ENCODE measurements at regions not wholly inside any gene's neighbourhood (a gene's known extent, or its start where the extent isn't known, plus 50 kb on each side); places are given as distances from the start of the nearest gene placed in this dataset.

DNA sequence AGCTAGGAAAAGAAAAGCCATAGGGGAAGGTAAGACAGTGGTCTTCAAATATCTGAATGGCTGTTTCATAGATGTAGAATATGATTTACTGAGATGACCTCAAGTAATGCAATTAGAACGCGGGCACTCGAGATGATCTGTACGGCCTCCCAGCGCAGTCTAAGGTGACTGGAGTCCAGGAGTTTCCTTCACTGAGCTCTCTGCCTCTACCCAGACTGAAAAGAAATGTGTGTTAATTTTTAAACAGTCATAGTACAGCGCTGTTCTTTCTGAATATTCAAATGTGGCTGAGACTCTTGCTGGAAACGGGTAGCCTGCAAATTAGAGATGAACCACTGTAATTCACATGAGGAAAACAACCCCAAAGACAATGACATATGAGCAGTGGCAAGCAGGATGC, 562.4 kb upstream of the AUTS2 start:
- TF ChIP-seq, protein P1, sequence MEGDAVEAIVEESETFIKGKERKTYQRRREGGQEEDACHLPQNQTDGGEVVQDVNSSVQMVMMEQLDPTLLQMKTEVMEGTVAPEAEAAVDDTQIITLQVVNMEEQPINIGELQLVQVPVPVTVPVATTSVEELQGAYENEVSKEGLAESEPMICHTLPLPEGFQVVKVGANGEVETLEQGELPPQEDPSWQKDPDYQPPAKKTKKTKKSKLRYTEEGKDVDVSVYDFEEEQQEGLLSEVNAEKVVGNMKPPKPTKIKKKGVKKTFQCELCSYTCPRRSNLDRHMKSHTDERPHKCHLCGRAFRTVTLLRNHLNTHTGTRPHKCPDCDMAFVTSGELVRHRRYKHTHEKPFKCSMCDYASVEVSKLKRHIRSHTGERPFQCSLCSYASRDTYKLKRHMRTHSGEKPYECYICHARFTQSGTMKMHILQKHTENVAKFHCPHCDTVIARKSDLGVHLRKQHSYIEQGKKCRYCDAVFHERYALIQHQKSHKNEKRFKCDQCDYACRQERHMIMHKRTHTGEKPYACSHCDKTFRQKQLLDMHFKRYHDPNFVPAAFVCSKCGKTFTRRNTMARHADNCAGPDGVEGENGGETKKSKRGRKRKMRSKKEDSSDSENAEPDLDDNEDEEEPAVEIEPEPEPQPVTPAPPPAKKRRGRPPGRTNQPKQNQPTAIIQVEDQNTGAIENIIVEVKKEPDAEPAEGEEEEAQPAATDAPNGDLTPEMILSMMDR (IDR thresholded peaks at IDR 0.05; ENCODE audit: low read depth, low read length): no peak
- H3K4me3 ChIP-seq (ENCODE audit: low read depth, low read length): no peak overlapping the region
- no peaks in the 10 kb centered on the region for H3K4me1 ChIP-seq
- H3K27me3 ChIP-seq: no peaks in the 10 kb centered on the region
- no peak for DNase-seq
- H3K36me3 ChIP-seq: no peaks in the 10 kb centered on the region
- no peaks in the 10 kb centered on the region for H3K9me3 ChIP-seq

DNA sequence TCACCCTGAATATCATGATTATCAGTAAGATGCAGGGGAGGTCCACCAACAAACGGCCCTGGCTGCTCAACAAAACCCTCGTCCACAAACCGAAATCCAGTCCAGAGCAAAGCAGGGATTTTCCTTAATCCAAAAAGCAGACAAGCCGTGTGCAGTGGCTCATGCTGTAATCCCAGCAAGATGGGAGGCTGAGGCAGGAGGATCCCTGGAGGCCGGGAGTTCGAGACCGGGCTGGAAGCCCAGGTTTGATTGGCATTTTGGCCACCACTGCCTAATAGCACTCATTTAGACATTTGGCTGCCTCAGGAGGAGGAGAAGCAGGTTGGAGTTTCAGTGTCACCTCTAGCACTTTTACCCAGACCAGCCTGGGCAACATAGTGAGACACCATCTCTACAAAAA, 562.0 kb upstream of the AUTS2 start:
- TF ChIP-seq, protein P1 (IDR thresholded peaks at IDR 0.05; ENCODE audit: low read depth, low read length): no peak
- no peaks in the 10 kb centered on the region for H3K4me1 ChIP-seq
- H3K36me3 ChIP-seq: no peaks in the 10 kb centered on the region
- H3K27me3 ChIP-seq: no peaks in the 10 kb centered on the region
- H3K9me3 ChIP-seq: no peaks in the 10 kb centered on the region
- no peak for DNase-seq
- no peak overlapping the region for H3K4me3 ChIP-seq (ENCODE audit: low read depth, low read length)

DNA sequence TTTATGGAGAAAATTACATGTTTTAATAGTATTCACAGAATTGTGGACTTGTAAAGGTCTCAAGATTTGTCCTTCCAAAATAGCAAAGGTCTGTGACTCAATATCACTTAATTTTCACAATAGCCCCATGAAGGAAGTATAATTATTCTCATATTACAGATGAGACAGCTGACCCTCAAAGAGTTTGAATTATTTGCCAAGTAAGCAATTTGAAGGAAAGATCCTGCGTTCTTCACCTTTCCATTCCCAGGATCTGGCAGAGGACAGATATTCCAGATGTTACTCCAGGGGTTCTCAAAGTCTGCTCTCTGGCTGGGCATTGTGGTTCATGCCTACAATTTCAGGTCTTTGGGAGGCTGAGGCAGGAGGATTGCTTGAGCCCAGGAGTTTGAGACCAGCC, 559.4 kb upstream of the AUTS2 start:
- TF ChIP-seq, protein P1 (IDR thresholded peaks at IDR 0.05; ENCODE audit: low read depth, low read length): no peak

DNA sequence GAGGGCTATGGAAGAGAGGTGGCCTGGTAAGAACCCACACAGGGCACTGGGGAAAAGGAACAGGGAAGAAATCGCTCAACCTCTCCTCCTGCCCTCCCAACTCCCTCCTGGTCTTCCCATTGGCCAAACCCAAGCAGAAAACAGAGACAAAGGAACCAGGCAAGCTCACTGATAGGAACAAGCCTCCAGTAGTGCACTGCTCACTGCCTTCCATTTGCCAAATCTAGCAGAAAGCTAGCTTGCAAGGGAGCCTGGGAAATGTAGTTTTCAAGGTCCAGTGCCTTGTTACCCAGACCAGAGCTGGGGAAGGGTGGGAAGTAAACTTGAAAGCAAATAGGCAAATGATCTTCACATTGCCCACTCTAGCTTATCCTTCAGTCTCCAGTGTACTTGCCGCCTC, 556.1 kb upstream of the AUTS2 start:
- no peaks in the 10 kb centered on the region for H3K27me3 ChIP-seq
- no peak for DNase-seq
- H3K9me3 ChIP-seq: no peaks in the 10 kb centered on the region; the same call in none of the 2 replicates
- no peak overlapping the region for H3K4me3 ChIP-seq (ENCODE audit: low read depth, low read length)
- H3K4me1 ChIP-seq: no peaks in the 10 kb centered on the region
- H3K36me3 ChIP-seq: no peaks in the 10 kb centered on the region
- TF ChIP-seq, protein P1 (IDR thresholded peaks at IDR 0.05; ENCODE audit: low read depth, low read length): no peak

More for the DNA sequence above, 559.4 kb upstream of the AUTS2 start:
- H3K4me3 ChIP-seq (ENCODE audit: low read depth, low read length): no peak overlapping the region
- no peaks in the 10 kb centered on the region for H3K4me1 ChIP-seq
- H3K9me3 ChIP-seq: no peaks in the 10 kb centered on the region; the same call in 1 of the 2 replicates
- no peak for DNase-seq
- H3K36me3 ChIP-seq: no peaks in the 10 kb centered on the region
- no peaks in the 10 kb centered on the region for H3K27me3 ChIP-seq

DNA sequence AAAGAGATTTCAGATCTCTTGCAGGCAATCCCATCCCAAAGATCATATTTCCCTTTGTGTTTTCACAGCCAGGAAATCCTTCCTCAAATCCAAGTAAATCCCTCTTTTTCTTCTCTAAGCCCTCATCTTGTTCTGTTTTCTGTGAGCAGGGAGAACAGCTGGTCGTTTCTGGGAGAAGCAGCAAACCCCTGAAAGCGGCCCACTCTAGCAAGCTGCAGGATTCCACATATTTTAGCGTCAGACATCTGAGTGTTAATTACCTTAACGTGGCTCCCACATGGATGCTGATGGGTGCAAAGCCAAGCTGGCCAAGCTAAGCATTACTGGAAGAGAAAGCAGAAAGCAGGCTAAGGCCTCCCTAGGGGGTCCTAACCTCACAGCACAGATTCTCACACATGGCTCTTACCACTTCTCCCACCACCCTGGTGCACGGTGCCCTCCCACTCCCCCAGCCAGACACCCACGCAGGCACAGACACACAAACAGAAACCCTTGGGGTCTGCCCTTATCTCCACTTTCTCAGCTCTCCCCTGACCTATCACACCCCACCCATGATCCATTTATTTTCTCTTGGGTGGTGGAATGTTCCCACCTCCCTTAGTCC, 551.0 kb upstream of the AUTS2 start:
- Histone ChIP-seq H3K36me3 (no peaks in the 10 kb centered on the region), H3K4me1 (no peaks in the 10 kb centered on the region), H3K9me3 (no peaks in the 10 kb centered on the region; the same call in none of the 2 replicates), H3K4me3 (ENCODE audit: low read depth, low read length) (no peak overlapping the region), H3K27me3 (no peaks in the 10 kb centered on the region)
- TF ChIP-seq, protein P1 (IDR thresholded peaks at IDR 0.05; ENCODE audit: low read depth, low read length): no peak
- no peak for DNase-seq

DNA sequence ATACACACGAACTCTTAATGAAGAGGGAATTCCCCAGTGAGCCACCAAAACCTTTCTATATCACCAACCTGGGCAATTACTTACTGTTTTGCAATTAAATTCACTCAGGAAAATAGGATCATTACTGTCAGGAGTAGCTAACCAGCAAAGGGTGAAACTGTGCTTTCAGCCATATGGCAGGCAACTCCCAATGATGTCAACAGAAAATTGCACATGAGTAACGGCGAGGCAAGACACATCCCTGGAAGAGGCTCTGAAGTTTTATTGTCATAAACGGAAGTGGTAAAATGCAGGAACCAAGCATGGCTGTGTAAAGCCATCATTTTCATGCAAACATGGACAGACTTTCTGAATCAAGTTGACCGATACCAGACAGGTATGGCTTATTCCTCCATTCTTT, 548.9 kb upstream of the AUTS2 start:
- H3K36me3 ChIP-seq: no peaks in the 10 kb centered on the region
- H3K4me1 ChIP-seq: no peaks in the 10 kb centered on the region
- H3K9me3 ChIP-seq: no peaks in the 10 kb centered on the region; the same call in 1 of the 2 replicates
- DNase-seq: no peak
- H3K27me3 ChIP-seq: no peaks in the 10 kb centered on the region
- H3K4me3 ChIP-seq (ENCODE audit: low read depth, low read length): no peak overlapping the region
- TF ChIP-seq, protein P1 (IDR thresholded peaks at IDR 0.05; ENCODE audit: low read depth, low read length): no peak
